Mucosa of descending colon (tissue), 3 donors: ENCODE measurements at regions not wholly inside any gene's neighbourhood (a gene's known extent, or its start where the extent isn't known, plus 50 kb on each side); places are given as distances from the start of the nearest gene placed in this dataset.

Experiments used
- ATAC-seq: fragments of 200-7000 bp; cut with Tn5 transposase; one replicate; pipeline ENCODE4 v1.9.1; 2020; ENCODE audit warnings: mild to moderate bottlenecking, moderate library complexity
- DNase-seq, 3 donors: peaks; one replicate each; pipeline ENCODE4 v3.0.0-alpha.2; 2020
- H3K36me3 ChIP-seq: fragments of 200-600 bp; one replicate; pipeline ENCODE4 v1.8.0; 2021; ENCODE audit warnings: low read depth, mild to moderate bottlenecking
- H3K4me1 ChIP-seq: fragments of 200-600 bp; one replicate; pipeline ENCODE4 v1.8.0; 2021; ENCODE audit warnings: low read depth, mild to moderate bottlenecking
- H3K4me3 ChIP-seq: fragments of 200-600 bp; one replicate; pipeline ENCODE4 v1.8.0; 2021; ENCODE audit warnings: mild to moderate bottlenecking
- H3K9me3 ChIP-seq: fragments of 200-600 bp; one replicate; pipeline ENCODE4 v1.8.0; 2021; ENCODE audit warnings: mild to moderate bottlenecking
- CTCF ChIP-seq: fragments of 200-600 bp; IDR thresholded peaks from one replicate; pipeline ENCODE4 v1.8.0; 2022; ENCODE audit warnings: antibody characterized with exemption, mild to moderate bottlenecking
- intact Hi-C, 2 donors: fragments of 100-400 bp; cut with DNase I in 1 of 2; cut with micrococcal nuclease in 1 of 2; formaldehyde crosslinking; loops; one replicate each; pipeline versions ENCODE4 v1.11.0 to v1.11.1; 2022; cut with DNase I, micrococcal nuclease
- donor health status: DM: no; HTN: no; CAD: no; lungs with moderate emphysema.
- donor health status: DM: no; HTN: no; CAD: no.
- donor health status: DM: no; HTN: yes; CAD: no.

GRCh38 chr17:27985306-27985705 is 57.2 kb upstream of the NLK start:
- no peak for TF ChIP-seq CTCF
- Histone ChIP-seq H3K36me3 (no peaks in the 10 kb centered on the region), H3K4me1 (no peaks in the 10 kb centered on the region), H3K4me3 (no peak overlapping the region), H3K9me3 (no peaks in the 10 kb centered on the region)
- no peak for DNase-seq
- intact Hi-C loops, result no loop called here
- peak; percentile 22 for ATAC-seq

DNA sequence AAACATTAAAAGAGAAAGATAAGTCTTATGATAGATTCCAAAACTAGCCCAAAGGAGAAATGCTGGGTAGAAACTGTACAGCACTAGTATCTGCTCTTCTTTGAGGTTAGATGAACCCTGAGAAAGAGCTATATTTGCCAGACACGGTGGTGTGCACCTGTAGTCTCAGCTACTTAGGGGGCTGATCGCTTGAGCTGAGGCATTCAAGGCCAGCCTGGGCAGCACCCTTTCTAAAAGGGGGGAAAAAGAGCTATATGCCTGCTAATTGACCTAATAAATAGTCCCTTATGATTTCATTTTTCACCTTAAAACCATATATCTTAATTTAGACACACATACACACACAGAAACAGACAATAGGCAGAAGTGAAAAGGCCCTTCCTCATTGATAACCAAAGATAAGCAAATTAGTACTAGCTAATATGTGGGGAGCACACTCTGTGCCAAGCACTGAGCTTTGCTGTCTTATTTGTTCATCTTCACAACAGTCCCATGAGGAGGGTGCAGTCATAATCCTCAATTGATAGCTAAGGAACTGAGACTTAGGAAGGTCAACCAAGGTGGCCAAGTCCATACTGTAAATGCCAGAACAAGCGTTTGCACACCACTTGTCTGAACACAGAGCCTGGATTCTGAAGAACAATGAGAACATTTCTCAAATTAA is 56.6 kb upstream of the NLK start:
- no peak overlapping the region for H3K4me3 ChIP-seq
- no peaks in the 10 kb centered on the region for H3K36me3 ChIP-seq
- DNase-seq (no peak), ATAC-seq (no peak)
- TF ChIP-seq CTCF, result no peak
- H3K4me1 ChIP-seq, result no peaks in the 10 kb centered on the region
- intact Hi-C loops, result no loop called here
- H3K9me3 ChIP-seq, result no peaks in the 10 kb centered on the region

DNA sequence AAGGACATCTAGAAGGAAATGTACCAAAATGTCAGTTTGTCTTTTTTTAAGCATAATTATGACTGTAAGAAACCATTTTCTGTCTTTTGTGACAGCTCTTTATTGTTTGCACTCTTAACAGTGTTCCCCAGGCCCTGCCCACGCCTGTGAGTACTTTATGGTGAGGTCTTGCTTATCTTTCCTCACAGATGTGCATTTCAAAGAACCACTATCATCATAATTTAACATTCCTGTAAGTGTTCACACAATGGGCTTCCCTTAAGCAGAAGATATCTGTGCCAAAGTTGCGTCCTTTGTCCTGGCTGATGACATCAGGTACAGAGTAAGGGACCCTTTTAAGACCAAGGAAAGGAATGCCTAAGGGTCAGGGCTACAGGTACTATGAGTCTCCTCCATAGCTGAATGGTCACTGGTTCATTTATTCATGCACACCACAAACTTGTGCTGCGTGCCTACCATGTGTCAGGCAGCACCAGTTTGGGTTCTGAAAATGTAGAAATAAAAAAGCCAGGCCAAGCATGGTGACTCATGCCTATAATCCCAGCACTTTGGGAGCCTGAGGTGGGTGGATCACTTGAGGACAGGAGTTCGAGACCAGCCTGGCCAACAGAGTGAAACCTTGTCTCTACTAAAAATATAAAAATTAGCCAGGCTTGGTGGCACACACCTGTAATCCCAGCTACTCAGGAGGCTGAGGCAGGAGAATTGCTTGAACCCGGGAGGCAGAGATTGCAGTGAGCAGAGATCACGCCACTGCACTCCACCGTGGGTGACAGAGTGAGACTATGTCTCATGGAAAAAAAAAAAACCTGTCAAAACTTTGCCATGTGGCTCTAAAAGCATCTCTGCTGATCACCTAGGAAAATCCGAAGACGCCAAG is 55.4 kb upstream of the NLK start:
- Histone ChIP-seq H3K9me3 (no peaks in the 10 kb centered on the region), H3K36me3 (no peaks in the 10 kb centered on the region), H3K4me3 (no peak overlapping the region), H3K4me1 (no peaks in the 10 kb centered on the region)
- DNase-seq, result no peak
- no peak for ATAC-seq
- intact Hi-C loops, result no loop called here
- no peak for TF ChIP-seq CTCF

GRCh38 chr17:27989046-27989445 is 53.4 kb upstream of the NLK start:
- no peak overlapping the region for H3K4me3 ChIP-seq
- no peaks in the 10 kb centered on the region for H3K36me3 ChIP-seq
- intact Hi-C loops, result no loop called here
- no peaks in the 10 kb centered on the region for H3K4me1 ChIP-seq
- TF ChIP-seq CTCF, result no peak
- ATAC-seq (no peak), DNase-seq (no peak)
- H3K9me3 ChIP-seq, result no peaks in the 10 kb centered on the region

GRCh38 chr17:27990100-27990499 is 52.4 kb upstream of the NLK start:
- Histone ChIP-seq H3K4me3 (no peak overlapping the region), H3K9me3 (no peaks in the 10 kb centered on the region), H3K36me3 (no peaks in the 10 kb centered on the region), H3K4me1 (no peaks in the 10 kb centered on the region)
- intact Hi-C loops, result no loop called here
- no peak for TF ChIP-seq CTCF
- ATAC-seq, result peak; percentile 44
- peak in 2 of 3 donors; percentile 22 to 36 for DNase-seq
